Lung (tissue), 11 donors: ENCODE measurements at regions not wholly inside any gene's neighbourhood (a gene's known extent, or its start where the extent isn't known, plus 50 kb on each side); places are given as distances from the start of the nearest gene placed in this dataset.

ENCODE experiments used
- ATAC-seq: fragments of 200-7000 bp; cut with Tn5 transposase; one replicate; pipeline ENCODE4 v1.9.1; 2020; ENCODE audit warnings: moderate number of reproducible peaks; ENCODE audit not compliant: insufficient read depth, low FRiP score
- DNase-seq, 3 donors: peaks; one replicate each; pipeline ENCODE4 v3.0.0-alpha.2; 2013 to 2017
- H3K27ac ChIP-seq, 2 donors: one replicate each; pipeline ENCODE4 v1.5.1; 2013; ENCODE audit warnings: mild to moderate bottlenecking in 2 of 2, moderate library complexity in 2 of 2, control low read depth in 1 of 2, inconsistent platforms in 1 of 2, low read depth in 1 of 2, low read length in 1 of 2
- H3K27me3 ChIP-seq, 3 donors: one replicate each; pipeline ENCODE4 v1.5.1; 2013; ENCODE audit warnings: low read length in 2 of 3; ENCODE audit not compliant: control insufficient read depth in 3 of 3, insufficient read depth in 3 of 3
- H3K36me3 ChIP-seq, 4 donors: one replicate each; pipeline ENCODE4 v1.5.1; 2013; ENCODE audit warnings: low read length in 4 of 4, mild to moderate bottlenecking in 1 of 4, moderate library complexity in 1 of 4; ENCODE audit not compliant: control insufficient read depth in 4 of 4, insufficient read depth in 4 of 4
- H3K4me1 ChIP-seq, 5 donors: one replicate each; pipeline ENCODE4 v1.5.1; 2013; ENCODE audit warnings: low read length in 5 of 5, mild to moderate bottlenecking in 2 of 5, moderate library complexity in 1 of 5; ENCODE audit not compliant: control insufficient read depth in 5 of 5, insufficient read depth in 5 of 5
- H3K4me3 ChIP-seq: one replicate; pipeline ENCODE4 v1.5.1; 2013; ENCODE audit warnings: mild to moderate bottlenecking, control low read depth, moderate library complexity
- H3K9ac ChIP-seq, 2 donors: one replicate each; pipeline ENCODE4 v1.5.1; 2013; ENCODE audit warnings: low read length in 2 of 2, control low read depth in 1 of 2; ENCODE audit not compliant: insufficient read depth in 1 of 2
- H3K9me3 ChIP-seq, 4 donors: one replicate each; pipeline ENCODE4 v1.5.1; 2013; ENCODE audit warnings: low read length in 3 of 4, mild to moderate bottlenecking in 1 of 4, moderate library complexity in 1 of 4; ENCODE audit not compliant: control insufficient read depth in 4 of 4, insufficient read depth in 3 of 4
- WGBS, 2 donors: extraction: QIAGEN DNeasy Blood & Tissue Kit; methylation state at CpG; one replicate each; pipeline ENCODE4 v1.1.7; 2013; 5-methylcytosine and 5-hydroxymethylcytosine counted together
- TF ChIP-seq, protein P1 (sequence below): IDR thresholded peaks from 2 replicates; pipeline ENCODE4 v1.5.1; 2012; ENCODE audit warnings: mild to moderate bottlenecking; ENCODE audit errors: control extremely low read depth, extremely low read depth
- donor health status: control.
- donor health status: control.
- donor health status: Bipolar disorder and iron deficiency.
- donor health status: healthy.
- donor health status: DM: yes; HTN: yes; CAD: no.

DNA sequence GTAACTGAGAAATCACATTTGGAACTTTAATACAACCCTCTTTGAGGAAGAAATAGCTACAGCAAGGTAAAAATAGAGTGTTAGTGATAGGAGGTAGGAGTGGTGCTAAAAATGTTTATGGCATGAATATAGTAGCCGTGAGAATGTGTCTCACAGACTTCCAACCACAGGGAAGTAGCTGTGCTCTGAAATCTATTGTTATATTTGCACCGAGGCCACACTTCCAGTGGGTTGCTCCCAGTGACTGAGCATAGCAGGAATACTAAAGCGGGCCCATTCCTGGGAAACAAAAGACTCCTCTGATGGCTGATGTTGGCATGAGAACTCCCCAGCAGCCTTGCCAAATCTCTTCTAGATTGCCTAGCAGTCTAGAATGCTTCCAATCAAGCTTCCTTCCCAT lies 174.1 kb upstream of the PLXNC1 start:
- Histone ChIP-seq H3K36me3 (no peaks in the 10 kb centered on the region), H3K27me3 (no peaks in the 10 kb centered on the region), H3K4me1 (peaks cover 0 to 24% (median 0%) of the 10 kb centered on the region in 5 donors), H3K4me3 (no peak overlapping the region), H3K9ac (no peak overlapping the region), H3K9me3 (no peaks in the 10 kb centered on the region), H3K27ac (no peak overlapping the region)
- TF ChIP-seq, protein P1, sequence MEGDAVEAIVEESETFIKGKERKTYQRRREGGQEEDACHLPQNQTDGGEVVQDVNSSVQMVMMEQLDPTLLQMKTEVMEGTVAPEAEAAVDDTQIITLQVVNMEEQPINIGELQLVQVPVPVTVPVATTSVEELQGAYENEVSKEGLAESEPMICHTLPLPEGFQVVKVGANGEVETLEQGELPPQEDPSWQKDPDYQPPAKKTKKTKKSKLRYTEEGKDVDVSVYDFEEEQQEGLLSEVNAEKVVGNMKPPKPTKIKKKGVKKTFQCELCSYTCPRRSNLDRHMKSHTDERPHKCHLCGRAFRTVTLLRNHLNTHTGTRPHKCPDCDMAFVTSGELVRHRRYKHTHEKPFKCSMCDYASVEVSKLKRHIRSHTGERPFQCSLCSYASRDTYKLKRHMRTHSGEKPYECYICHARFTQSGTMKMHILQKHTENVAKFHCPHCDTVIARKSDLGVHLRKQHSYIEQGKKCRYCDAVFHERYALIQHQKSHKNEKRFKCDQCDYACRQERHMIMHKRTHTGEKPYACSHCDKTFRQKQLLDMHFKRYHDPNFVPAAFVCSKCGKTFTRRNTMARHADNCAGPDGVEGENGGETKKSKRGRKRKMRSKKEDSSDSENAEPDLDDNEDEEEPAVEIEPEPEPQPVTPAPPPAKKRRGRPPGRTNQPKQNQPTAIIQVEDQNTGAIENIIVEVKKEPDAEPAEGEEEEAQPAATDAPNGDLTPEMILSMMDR = no peak
- DNase-seq (no peak), ATAC-seq (no peak)
- 88 to 90% methylated on average over 3 of the region's 3 CpGs for WGBS, 2 donors

DNA sequence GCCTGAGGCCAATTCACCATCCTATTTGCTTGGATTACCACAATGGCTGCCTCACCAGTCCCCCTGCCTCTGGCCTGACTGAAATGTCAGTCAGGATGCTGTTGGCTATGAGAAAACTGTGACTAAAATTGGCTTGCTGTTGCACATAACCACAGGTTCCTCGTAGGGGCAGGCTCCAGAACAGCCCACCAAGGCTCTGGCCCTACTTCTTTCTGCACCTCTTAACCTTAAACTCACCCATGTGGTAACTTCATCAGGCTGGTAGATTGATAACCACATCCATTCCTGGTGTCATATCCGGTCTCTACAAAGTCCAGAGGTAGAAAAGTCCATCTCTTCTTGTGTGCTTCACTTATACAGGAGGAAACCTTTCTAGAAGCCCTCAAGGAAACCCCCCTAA lies 172.4 kb upstream of the PLXNC1 start:
- Histone ChIP-seq H3K27ac (no peak overlapping the region), H3K36me3 (no peaks in the 10 kb centered on the region), H3K9ac (no peak overlapping the region), H3K9me3 (no peaks in the 10 kb centered on the region), H3K27me3 (no peaks in the 10 kb centered on the region), H3K4me1 (peaks cover 0 to 24% (median 0%) of the 10 kb centered on the region in 5 donors), H3K4me3 (no peak overlapping the region)
- DNase-seq (no peak), ATAC-seq (no peak)
- WGBS, 2 donors = 53 to 54% methylated on average over 2 of the region's 2 CpGs
- TF ChIP-seq, protein P1 = no peak

DNA sequence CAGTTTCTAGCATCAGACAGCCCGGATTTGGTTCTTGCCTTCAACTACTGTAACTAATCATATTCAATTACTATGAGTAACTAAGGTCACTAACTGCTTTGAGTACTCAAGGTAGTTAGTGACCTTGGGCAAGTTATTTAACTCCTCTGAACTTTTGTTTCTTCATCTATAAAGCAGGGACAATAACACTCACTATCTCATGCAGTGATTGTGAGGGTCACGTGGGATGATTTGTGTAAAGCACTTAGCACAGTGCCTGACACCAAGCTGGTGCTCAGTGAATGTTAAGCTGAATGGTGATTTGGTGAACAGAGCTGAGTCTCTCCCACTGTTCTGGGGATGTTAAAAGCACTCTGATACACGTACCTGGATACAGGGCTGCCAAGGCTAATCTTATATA lies 171.3 kb upstream of the PLXNC1 start:
- 93 to 94% methylated on average over 3 of the region's 3 CpGs for WGBS, 2 donors
- H3K4me3 ChIP-seq = no peak overlapping the region
- no peak overlapping the region for H3K27ac ChIP-seq
- DNase-seq (no peak), ATAC-seq (no peak)
- H3K9ac ChIP-seq = no peak overlapping the region
- no peaks in the 10 kb centered on the region for H3K9me3 ChIP-seq
- TF ChIP-seq, protein P1 = no peak
- H3K27me3 ChIP-seq = no peaks in the 10 kb centered on the region
- no peaks in the 10 kb centered on the region for H3K36me3 ChIP-seq
- H3K4me1 ChIP-seq = peaks cover 0 to 24% (median 0%) of the 10 kb centered on the region in 5 donors

DNA sequence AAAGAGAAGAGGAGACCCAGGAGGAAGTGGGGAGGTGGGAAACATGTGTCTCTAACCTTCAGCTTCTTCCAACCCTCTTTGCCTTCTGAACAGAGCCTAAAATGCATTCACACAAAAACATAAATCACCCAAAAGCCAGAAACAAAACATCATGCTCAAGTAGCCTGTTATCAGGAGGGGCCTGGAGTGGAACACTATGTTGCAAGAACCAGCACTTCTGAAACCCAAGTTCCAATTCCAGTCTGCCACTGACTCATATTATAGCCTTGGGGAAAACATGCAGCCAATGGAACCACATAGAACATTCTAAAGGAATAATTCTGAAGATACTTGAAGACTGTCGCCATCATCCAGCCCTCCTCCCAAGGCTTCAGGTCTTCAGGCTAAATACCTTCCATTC lies 169.8 kb upstream of the PLXNC1 start:
- Histone ChIP-seq H3K4me3 (no peak overlapping the region), H3K9ac (no peak overlapping the region), H3K4me1 (peaks cover 0 to 17% (median 0%) of the 10 kb centered on the region in 5 donors), H3K27ac (no peak overlapping the region), H3K9me3 (no peaks in the 10 kb centered on the region), H3K36me3 (no peaks in the 10 kb centered on the region), H3K27me3 (no peaks in the 10 kb centered on the region)
- ATAC-seq (peak; percentile 61), DNase-seq (peak in 1 of 3 donors; percentile 9)
- WGBS, 2 donors = 79 to 86% methylated on average over 1 of the region's 1 CpG
- TF ChIP-seq, protein P1 = no peak
